Astrocyte (in vitro differentiated cells and primary cell): ENCODE measurements at regions not wholly inside any gene's neighbourhood (a gene's known extent, or its start where the extent isn't known, plus 50 kb on each side); places are given as distances from the start of the nearest gene placed in this dataset.

ENCODE experiments used
- CTCF ChIP-seq: IDR thresholded peaks from 2 replicates; pipeline ENCODE4 v1.5.1; 2011; ENCODE audit warnings: low read depth, mild to moderate bottlenecking, inconsistent platforms, low read length, moderate library complexity; ENCODE audit not compliant: insufficient read depth
- EZH2 ChIP-seq: IDR thresholded peaks from 2 replicates; pipeline ENCODE4 v1.6.1; 2012; ENCODE audit warnings: mild to moderate bottlenecking, low read length, inconsistent platforms; ENCODE audit not compliant: insufficient read depth

DNA sequence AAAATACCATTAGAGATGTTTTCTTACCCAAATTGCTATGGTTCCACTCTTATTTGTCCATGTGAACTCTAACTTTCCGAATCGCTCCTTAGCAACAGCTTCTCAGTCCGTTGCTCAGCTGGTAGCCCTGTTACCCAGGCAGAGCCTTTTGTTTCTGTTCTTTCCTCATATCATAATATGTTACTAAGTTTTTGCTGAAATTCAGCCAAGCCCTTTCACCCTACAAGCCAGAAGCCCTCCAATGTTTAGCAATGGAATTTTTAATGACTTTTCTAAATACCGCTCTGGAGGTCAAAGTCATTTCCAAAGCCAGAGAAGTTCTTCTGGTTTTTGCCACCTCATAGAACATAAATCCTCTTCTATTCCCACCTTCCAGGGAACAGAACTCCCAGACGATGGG is 1029.5 kb downstream of the C4orf33 start:
- no peak for TF ChIP-seq CTCF
- no peak for TF ChIP-seq EZH2
